CD14-positive monocyte (primary cell): ENCODE measurements at regions not wholly inside any gene's neighbourhood (a gene's known extent, or its start where the extent isn't known, plus 50 kb on each side); places are given as distances from the start of the nearest gene placed in this dataset.

Source experiments
- DNase-seq, 3 donors: peaks; one replicate each; pipeline ENCODE4 v3.0.0-alpha.2; 2011 to 2022
- H2AFZ ChIP-seq: 2 replicates; pipeline ENCODE4 v1.6.0; 2012; ENCODE audit warnings: mild to moderate bottlenecking, low read depth, low read length, inconsistent platforms; ENCODE audit not compliant: insufficient read depth, poor library complexity, severe bottlenecking
- H3K27ac ChIP-seq, 2 donors: 1 replicate in 1 of 2; 2 replicates in 1 of 2; pipeline ENCODE4 v1.5.1; 2012 to 2013; ENCODE audit warnings: low read length in 2 of 2, control low read depth in 1 of 2, inconsistent platforms in 1 of 2, low read depth in 1 of 2, mild to moderate bottlenecking in 1 of 2
- H3K27me3 ChIP-seq, 2 donors: one replicate each; pipeline versions ENCODE4 v1.6.0 to v1.6.1; 2011 to 2013; ENCODE audit warnings: low read length in 2 of 2; ENCODE audit not compliant: control insufficient read depth in 2 of 2, insufficient read depth in 2 of 2
- H3K36me3 ChIP-seq, 2 donors: replicated peaks in 1 of 2; 1 replicate in 1 of 2; 2 replicates in 1 of 2; pipeline versions ENCODE4 v1.5.1 to v1.6.1; 2012 to 2013; ENCODE audit warnings: low read length in 2 of 2, control low read depth in 1 of 2, inconsistent platforms in 1 of 2, mild to moderate bottlenecking in 1 of 2; ENCODE audit not compliant: insufficient read depth in 2 of 2, control insufficient read depth in 1 of 2
- H3K4me1 ChIP-seq, 2 donors: 1 replicate in 1 of 2; 2 replicates in 1 of 2; pipeline versions ENCODE4 v1.5.1 to v1.6.1; 2012 to 2013; ENCODE audit warnings: low read length in 2 of 2, control low read depth in 1 of 2, inconsistent platforms in 1 of 2, mild to moderate bottlenecking in 1 of 2, moderate library complexity in 1 of 2; ENCODE audit not compliant: insufficient read depth in 2 of 2, control insufficient read depth in 1 of 2
- H3K4me2 ChIP-seq: replicated peaks from 2 replicates; pipeline ENCODE3; 2012; ENCODE audit warnings: low read length, moderate library complexity, mild to moderate bottlenecking; ENCODE audit not compliant: poor library complexity, severe bottlenecking; ENCODE audit errors: extremely low read depth
- H3K4me3 ChIP-seq, 3 experiments: fragments of 200-600 bp in 1 of 3; sonication (generic) in 1 of 3; replicated peaks in 1 of 3; 1 replicate in 2 of 3; 2 replicates in 1 of 3; pipeline ENCODE4 v1.5.1; 2011 to 2013; ENCODE audit warnings: low read length in 3 of 3, mild to moderate bottlenecking in 3 of 3, control low read depth in 2 of 3, low read depth in 2 of 3, inconsistent platforms in 1 of 3, moderate library complexity in 1 of 3
- H3K79me2 ChIP-seq: 2 replicates; pipeline ENCODE4 v1.6.0; 2012; ENCODE audit warnings: mild to moderate bottlenecking, control low read depth, inconsistent platforms, low read length, moderate library complexity; ENCODE audit not compliant: insufficient read depth
- H3K9ac ChIP-seq: 2 replicates; pipeline ENCODE4 v1.6.0; 2017; ENCODE audit warnings: low read length, mild to moderate bottlenecking; ENCODE audit not compliant: insufficient read depth, poor library complexity, severe bottlenecking
- H3K9me3 ChIP-seq, 2 donors: replicated peaks in 1 of 2; 1 replicate in 1 of 2; 2 replicates in 1 of 2; pipeline versions ENCODE4 v1.5.1 to v1.6.1; 2012 to 2013; ENCODE audit warnings: low read length in 2 of 2, control low read depth in 1 of 2; ENCODE audit not compliant: control insufficient read depth in 1 of 2, insufficient read depth in 1 of 2
- H4K20me1 ChIP-seq: 2 replicates; pipeline ENCODE4 v1.6.0; 2012; ENCODE audit warnings: mild to moderate bottlenecking, low read length, control low read depth, moderate library complexity; ENCODE audit not compliant: insufficient read depth
- H3K27ac Mint-ChIP-seq, 7 donors: one replicate each; pipeline ENCODE4 v1.8.0; 2020; ENCODE audit warnings: mild to moderate bottlenecking in 7 of 7, mixed read lengths in 7 of 7, moderate library complexity in 6 of 7, inconsistent platforms in 2 of 7
- H3K27me3 Mint-ChIP-seq, 3 donors: one replicate each; pipeline ENCODE4 v1.8.0; 2021 to 2022; ENCODE audit warnings: low read depth in 3 of 3, mild to moderate bottlenecking in 3 of 3, mixed read lengths in 3 of 3, moderate library complexity in 3 of 3, inconsistent platforms in 1 of 3
- H3K36me3 Mint-ChIP-seq, 2 donors: one replicate each; pipeline ENCODE4 v1.8.0; 2020; ENCODE audit warnings: mixed read lengths in 2 of 2, inconsistent platforms in 1 of 2, mild to moderate bottlenecking in 1 of 2
- H3K4me1 Mint-ChIP-seq: one replicate; pipeline ENCODE4 v1.8.0; 2020; ENCODE audit warnings: mild to moderate bottlenecking, mixed read lengths
- H3K4me3 Mint-ChIP-seq, 2 donors: one replicate each; pipeline ENCODE4 v1.8.0; 2020; ENCODE audit warnings: mild to moderate bottlenecking in 2 of 2, mixed read lengths in 2 of 2, moderate library complexity in 1 of 2
- H3K9me3 Mint-ChIP-seq, 7 donors: one replicate each; pipeline ENCODE4 v1.8.0; 2020 to 2022; ENCODE audit warnings: mixed read lengths in 7 of 7, mild to moderate bottlenecking in 6 of 7, moderate library complexity in 6 of 7, inconsistent platforms in 2 of 7
- WGBS: methylation state at CpG from one replicate; pipeline ENCODE4 v1.1.5; 2013; ENCODE audit warnings: missing lambda C conversion rate; ENCODE audit not compliant: insufficient coverage; 5-methylcytosine and 5-hydroxymethylcytosine counted together
- intact Hi-C, 2 donors: fragments of 100-400 bp; cut with micrococcal nuclease; formaldehyde crosslinking; loops; one replicate each; pipeline versions ENCODE4 v1.15.0 to v1.15.1; 2023
- TF ChIP-seq, protein P1 (sequence below): fragments of 200-600 bp; IDR thresholded peaks from one replicate; pipeline ENCODE4 v1.8.0; 2022; ENCODE audit warnings: antibody characterized with exemption, mild to moderate bottlenecking

DNA sequence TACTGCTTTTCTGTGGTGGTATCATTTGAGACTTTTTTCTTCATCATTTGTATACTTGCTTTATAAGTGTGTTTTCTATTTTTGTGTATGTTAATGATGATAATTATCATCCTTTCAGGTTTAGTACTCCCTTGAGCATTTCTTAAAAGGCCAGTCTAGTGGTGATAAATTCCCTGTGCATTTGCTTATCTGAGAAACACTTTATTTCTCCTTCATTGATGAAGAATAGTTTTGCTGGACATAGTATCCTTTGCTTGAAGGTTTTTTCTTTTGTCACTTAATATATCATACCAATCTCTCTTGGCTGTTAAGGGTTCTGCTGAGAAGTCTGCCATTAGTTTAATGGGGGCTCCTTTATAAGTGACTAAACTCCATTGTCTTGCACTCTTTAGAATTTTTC lies 123.2 kb upstream of the IRAK1BP1 start:
- H3K9me3 Mint-ChIP-seq, result peaks cover 8 to 24% (median 15%) of the 10 kb centered on the region in 7 donors
- no peak overlapping the region for H3K4me3 Mint-ChIP-seq

DNA sequence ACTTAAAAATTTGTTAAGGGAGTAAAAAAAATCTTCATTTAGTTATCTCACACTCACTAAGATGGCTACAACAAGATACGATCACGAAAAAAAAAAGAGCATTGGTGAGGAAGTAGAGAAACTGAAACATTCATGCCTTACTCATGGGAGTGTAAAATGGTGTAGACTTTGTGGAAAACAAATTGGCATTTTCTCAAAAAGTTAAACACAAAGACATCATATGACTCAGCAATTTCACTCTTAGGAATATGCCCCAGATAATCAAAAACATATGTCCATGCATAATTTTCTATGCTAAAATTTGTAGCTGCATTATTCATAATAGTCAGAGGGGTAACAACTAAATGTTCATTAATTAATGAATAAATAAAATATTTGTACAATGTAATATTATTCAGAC lies 120.9 kb upstream of the IRAK1BP1 start:
- Histone ChIP-seq H3K9ac (no peak overlapping the region), H2AFZ (no peak overlapping the region), H3K27ac (no peak overlapping the region), H3K4me3 (no peak overlapping the region), H3K9me3 (peaks cover 6 to 8% of the 10 kb centered on the region in 2 donors), H3K4me2 (no peak overlapping the region), H3K79me2 (no peaks in the 10 kb centered on the region), H4K20me1 (no peaks in the 10 kb centered on the region), H3K27me3 (no peaks in the 10 kb centered on the region), H3K36me3 (no peaks in the 10 kb centered on the region), H3K4me1 (no peaks in the 10 kb centered on the region)
- no CpG with 5 or more reads among the region's 2 CpGs for WGBS
- DNase-seq, result no peak
- peaks cover 3 to 16% (median 12%) of the 10 kb centered on the region in 7 donors for H3K9me3 Mint-ChIP-seq
- H3K27ac Mint-ChIP-seq, result no peak overlapping the region
- no peaks in the 10 kb centered on the region for H3K4me1 Mint-ChIP-seq
- no peaks in the 10 kb centered on the region for H3K36me3 Mint-ChIP-seq
- TF ChIP-seq, protein P1, sequence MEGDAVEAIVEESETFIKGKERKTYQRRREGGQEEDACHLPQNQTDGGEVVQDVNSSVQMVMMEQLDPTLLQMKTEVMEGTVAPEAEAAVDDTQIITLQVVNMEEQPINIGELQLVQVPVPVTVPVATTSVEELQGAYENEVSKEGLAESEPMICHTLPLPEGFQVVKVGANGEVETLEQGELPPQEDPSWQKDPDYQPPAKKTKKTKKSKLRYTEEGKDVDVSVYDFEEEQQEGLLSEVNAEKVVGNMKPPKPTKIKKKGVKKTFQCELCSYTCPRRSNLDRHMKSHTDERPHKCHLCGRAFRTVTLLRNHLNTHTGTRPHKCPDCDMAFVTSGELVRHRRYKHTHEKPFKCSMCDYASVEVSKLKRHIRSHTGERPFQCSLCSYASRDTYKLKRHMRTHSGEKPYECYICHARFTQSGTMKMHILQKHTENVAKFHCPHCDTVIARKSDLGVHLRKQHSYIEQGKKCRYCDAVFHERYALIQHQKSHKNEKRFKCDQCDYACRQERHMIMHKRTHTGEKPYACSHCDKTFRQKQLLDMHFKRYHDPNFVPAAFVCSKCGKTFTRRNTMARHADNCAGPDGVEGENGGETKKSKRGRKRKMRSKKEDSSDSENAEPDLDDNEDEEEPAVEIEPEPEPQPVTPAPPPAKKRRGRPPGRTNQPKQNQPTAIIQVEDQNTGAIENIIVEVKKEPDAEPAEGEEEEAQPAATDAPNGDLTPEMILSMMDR, result no peak
- intact Hi-C loops, result no loop called here
- H3K4me3 Mint-ChIP-seq, result no peak overlapping the region
- peaks cover 0 to 2% (median 2%) of the 10 kb centered on the region in 3 donors for H3K27me3 Mint-ChIP-seq

More for the DNA sequence above, 123.2 kb upstream of the IRAK1BP1 start:
- H3K36me3 ChIP-seq, result no peaks in the 10 kb centered on the region
- TF ChIP-seq, protein P1, result no peak
- H3K79me2 ChIP-seq, result no peaks in the 10 kb centered on the region
- no peak overlapping the region for H3K27ac ChIP-seq
- Mint-ChIP-seq H3K27me3 (peaks cover 0 to 2% (median 2%) of the 10 kb centered on the region in 3 donors), H3K36me3 (no peaks in the 10 kb centered on the region), H3K27ac (no peak overlapping the region), H3K4me1 (no peaks in the 10 kb centered on the region)
- no peak overlapping the region for H2AFZ ChIP-seq
- H3K9ac ChIP-seq, result no peak overlapping the region
- peaks cover 6 to 8% of the 10 kb centered on the region in 2 donors for H3K9me3 ChIP-seq
- H3K4me3 ChIP-seq, result no peak overlapping the region
- no peaks in the 10 kb centered on the region for H4K20me1 ChIP-seq
- intact Hi-C loops, result no loop called here
- no peak overlapping the region for H3K4me2 ChIP-seq
- H3K4me1 ChIP-seq, result no peaks in the 10 kb centered on the region
- H3K27me3 ChIP-seq, result no peaks in the 10 kb centered on the region
- DNase-seq, result no peak
